BLaER1 treated with 17β-estradiol and CSF1 and Interleukin-3, amounts not matched to agents 10 nM and 100 nM (cell line): ENCODE measurements at regions not wholly inside any gene's neighbourhood (a gene's known extent, or its start where the extent isn't known, plus 50 kb on each side); places are given as distances from the start of the nearest gene placed in this dataset.
A peak's percentile ranks its signal among the peaks of the same experiment; 100 is the strongest.

Source experiments
- H3K27ac ChIP-seq, 11 experiments: shearing (Covaris generic); formaldehyde crosslinking; 2 replicates each; pipeline ENCODE4 v1.8.1; 2022
- H3K27me3 ChIP-seq, 11 experiments: shearing (Covaris generic); formaldehyde crosslinking; 2 replicates each; pipeline ENCODE4 v1.8.1; 2022
- H3K36me3 ChIP-seq, 11 experiments: shearing (Covaris generic); formaldehyde crosslinking; 2 replicates each; pipeline ENCODE4 v1.8.1; 2022
- H3K4me1 ChIP-seq, 10 experiments: shearing (Covaris generic); formaldehyde crosslinking; 2 replicates each; pipeline ENCODE4 v1.8.1; 2022
- H3K4me2 ChIP-seq, 11 experiments: shearing (Covaris generic); formaldehyde crosslinking; 2 replicates each; pipeline ENCODE4 v1.8.1; 2022
- H3K4me3 ChIP-seq, 10 experiments: shearing (Covaris generic); formaldehyde crosslinking; 2 replicates each; pipeline ENCODE4 v1.8.1; 2022
- H3K9ac ChIP-seq, 11 experiments: shearing (Covaris generic); formaldehyde crosslinking; 2 replicates each; pipeline ENCODE4 v1.8.1; 2022
- H3K9me3 ChIP-seq, 11 experiments: shearing (Covaris generic); formaldehyde crosslinking; replicated peaks in 1 of 11; 2 replicates each; pipeline ENCODE4 v1.8.1; 2022
- H4K20me1 ChIP-seq, 11 experiments: shearing (Covaris generic); formaldehyde crosslinking; 2 replicates each; pipeline ENCODE4 v1.8.1; 2022
- Cebpa-rat ChIP-seq, 11 experiments: shearing (Covaris generic); IDR thresholded peaks; 2 replicates each; pipeline ENCODE4 v1.8.1; 2022

DNA sequence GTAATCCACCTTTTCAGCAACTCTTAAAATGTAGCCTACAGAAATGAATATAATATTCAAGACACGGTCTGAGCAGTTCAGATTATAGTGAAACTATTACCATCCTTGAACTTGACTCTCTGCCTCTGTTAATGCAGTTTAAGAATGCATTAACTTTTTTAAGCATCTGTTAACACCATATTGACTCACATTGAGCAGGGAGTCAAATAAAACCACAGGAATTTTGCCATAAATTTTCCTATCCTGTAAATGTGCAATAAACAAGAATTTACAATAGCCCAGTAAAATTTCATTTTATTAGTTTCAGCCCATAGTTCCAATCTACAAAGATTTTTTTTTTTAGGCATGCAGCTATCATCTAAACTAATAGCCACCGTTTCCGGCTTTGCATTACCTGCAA is 239.2 kb upstream of the DEFB112 start:
- H3K9me3 ChIP-seq: no peaks in the 10 kb centered on the region

DNA sequence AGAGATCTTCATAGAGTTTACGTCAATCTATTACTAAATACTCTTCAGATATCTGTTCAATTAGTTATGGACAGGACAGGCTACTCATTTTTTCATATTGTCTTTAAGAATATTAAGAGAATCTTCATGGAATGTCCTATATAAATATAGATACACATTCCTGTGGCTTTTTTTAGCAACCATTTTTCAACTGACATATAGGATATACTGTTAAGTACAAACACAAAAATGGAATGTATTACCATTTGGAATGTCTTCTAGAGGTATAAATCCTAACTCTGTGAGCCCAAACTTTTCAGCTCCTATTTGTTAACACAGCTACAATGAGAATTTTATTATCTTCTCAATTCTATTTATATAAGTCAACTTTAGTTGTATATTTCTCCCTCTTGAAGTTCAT is 239.6 kb upstream of the DEFB112 start:
- Histone ChIP-seq H3K9me3 (no peaks in the 10 kb centered on the region), H3K27me3 (no peaks in the 10 kb centered on the region), H3K4me3 (no peak overlapping the region), H4K20me1 (no peaks in the 10 kb centered on the region), H3K4me1 (no peaks in the 10 kb centered on the region), H3K4me2 (no peak overlapping the region), H3K9ac (no peak overlapping the region), H3K36me3 (no peaks in the 10 kb centered on the region), H3K27ac (no peak overlapping the region)
- no peak for TF ChIP-seq Cebpa-rat (IDR thresholded peaks at IDR 0.05)

More for the DNA sequence above, 239.2 kb upstream of the DEFB112 start:
- no peak overlapping the region for H3K27ac ChIP-seq
- H3K27me3 ChIP-seq: no peaks in the 10 kb centered on the region
- H3K9ac ChIP-seq: no peak overlapping the region
- H4K20me1 ChIP-seq: no peaks in the 10 kb centered on the region
- TF ChIP-seq Cebpa-rat (IDR thresholded peaks at IDR 0.05): no peak
- H3K4me3 ChIP-seq: no peak overlapping the region
- H3K4me2 ChIP-seq: no peak overlapping the region
- no peaks in the 10 kb centered on the region for H3K36me3 ChIP-seq
- no peaks in the 10 kb centered on the region for H3K4me1 ChIP-seq

- no peak for TF ChIP-seq Cebpa-rat (IDR thresholded peaks at IDR 0.05)
Observed at GRCh38 chr6:50301307-50301706, 251.6 kb upstream of the DEFB112 start.

GRCh38 chr6:50305660-50306059 is 255.9 kb upstream of the DEFB112 start:
- Histone ChIP-seq H3K9ac (no peak overlapping the region), H3K27me3 (no peaks in the 10 kb centered on the region), H4K20me1 (no peaks in the 10 kb centered on the region), H3K27ac (no peak overlapping the region), H3K4me1 (no peaks in the 10 kb centered on the region; a peak in 1 of 20 replicates), H3K4me3 (no peak overlapping the region), H3K36me3 (no peaks in the 10 kb centered on the region), H3K4me2 (no peak overlapping the region), H3K9me3 (0 out of 22 replicates have a peak, but pooled peaks cover 0 to 6% (median 0%) of the 10 kb centered on the region in 11 experiments)
- TF ChIP-seq Cebpa-rat (IDR thresholded peaks at IDR 0.05): no peak

More at GRCh38 chr6:50301307-50301706, 251.6 kb upstream of the DEFB112 start:
- Histone ChIP-seq H3K4me2 (no peak overlapping the region), H3K9me3 (0 out of 22 replicates have a peak, but pooled peaks cover 0 to 6% (median 0%) of the 10 kb centered on the region in 11 experiments), H4K20me1 (no peaks in the 10 kb centered on the region), H3K27me3 (no peaks in the 10 kb centered on the region), H3K4me3 (no peak overlapping the region), H3K9ac (no peak overlapping the region), H3K4me1 (no peaks in the 10 kb centered on the region), H3K36me3 (no peaks in the 10 kb centered on the region), H3K27ac (no peak overlapping the region)

DNA sequence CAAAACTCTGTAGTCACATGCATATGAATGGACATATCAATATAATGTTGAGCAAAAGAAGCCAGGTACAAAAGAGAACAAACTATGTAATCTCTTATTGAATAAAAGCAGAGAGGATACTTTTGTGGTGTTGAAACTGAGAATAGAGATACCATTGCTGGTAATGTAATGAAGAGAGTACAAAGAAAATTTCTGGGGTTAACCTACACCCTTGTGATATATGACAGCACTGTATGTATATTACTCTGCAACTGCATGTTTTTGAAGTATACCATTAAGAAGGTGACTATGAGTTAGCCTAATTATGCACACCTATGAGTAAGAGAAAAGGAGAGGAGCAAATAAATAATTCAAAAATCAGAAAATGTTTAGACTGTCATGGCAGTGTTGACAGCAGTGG is 268.8 kb upstream of the DEFB112 start:
- Histone ChIP-seq H3K9ac (no peak overlapping the region), H3K4me1 (peaks cover 0 to 12% (median 0%) of the 10 kb centered on the region in 10 experiments; a peak in 5 of 20 replicates), H3K27me3 (no peaks in the 10 kb centered on the region), H3K9me3 (peaks cover 0 to 11% (median 2%) of the 10 kb centered on the region in 11 experiments; a peak in 16 of 22 replicates), H3K4me2 (peak overlapping the region in 1 of 11 experiments; percentile 3; a peak in 1 of 22 replicates), H3K36me3 (no peaks in the 10 kb centered on the region), H3K27ac (no peak overlapping the region), H4K20me1 (no peaks in the 10 kb centered on the region), H3K4me3 (no peak overlapping the region)
- TF ChIP-seq Cebpa-rat (IDR thresholded peaks at IDR 0.05): no peak

DNA sequence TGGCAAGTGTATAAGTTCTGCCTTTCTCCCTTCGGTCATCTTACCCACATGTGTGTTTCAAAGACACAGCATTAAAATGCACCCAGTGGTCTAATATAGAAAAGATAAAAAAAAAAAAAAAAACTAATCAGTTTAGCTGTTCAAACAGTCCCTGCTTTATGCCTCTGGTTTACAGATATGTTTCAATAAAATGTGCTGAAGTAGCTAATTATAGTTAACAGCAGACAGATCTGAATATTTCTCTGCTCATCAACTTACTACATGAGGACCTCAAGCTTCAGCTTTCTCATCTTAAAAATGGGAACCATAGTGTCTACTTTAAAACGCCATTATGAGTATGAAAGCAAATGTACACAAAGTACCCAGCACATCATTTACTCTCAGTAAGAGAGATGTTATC is 280.6 kb upstream of the DEFB112 start:
- TF ChIP-seq Cebpa-rat (IDR thresholded peaks at IDR 0.05): no peak
- Histone ChIP-seq H3K36me3 (no peaks in the 10 kb centered on the region), H3K4me3 (no peak overlapping the region), H3K27me3 (no peaks in the 10 kb centered on the region), H3K4me1 (no peaks in the 10 kb centered on the region), H3K9ac (no peak overlapping the region), H3K9me3 (peaks cover 11 to 18% (median 13%) of the 10 kb centered on the region in 11 experiments), H4K20me1 (no peaks in the 10 kb centered on the region), H3K27ac (no peak overlapping the region), H3K4me2 (no peak overlapping the region)

DNA sequence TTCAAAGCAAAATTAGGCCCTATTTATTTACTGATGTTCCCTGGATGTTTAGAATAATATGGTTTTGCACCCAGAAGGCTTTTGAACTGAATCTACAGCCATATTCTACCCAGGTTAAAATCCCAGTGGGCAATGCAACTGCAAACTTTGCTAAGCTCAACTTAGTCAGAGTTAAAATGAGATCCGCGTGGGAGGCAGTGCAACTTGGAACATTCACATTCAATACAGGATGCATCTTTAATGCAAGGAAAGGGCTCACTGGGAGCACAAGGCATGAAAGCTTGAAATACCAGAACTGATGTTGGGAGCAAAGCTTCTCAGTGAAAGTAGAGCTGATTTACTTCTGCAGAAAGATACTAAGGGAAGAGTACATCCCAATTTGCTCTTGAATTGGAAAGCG is 281.2 kb upstream of the DEFB112 start:
- no peak overlapping the region for H3K9ac ChIP-seq
- no peak overlapping the region for H3K4me3 ChIP-seq
- no peak for TF ChIP-seq Cebpa-rat (IDR thresholded peaks at IDR 0.05)
- no peaks in the 10 kb centered on the region for H3K27me3 ChIP-seq
- no peaks in the 10 kb centered on the region for H4K20me1 ChIP-seq
- no peaks in the 10 kb centered on the region for H3K36me3 ChIP-seq
- peaks cover 5 to 12% (median 7%) of the 10 kb centered on the region in 11 experiments; a peak in 21 of 22 replicates for H3K9me3 ChIP-seq
- no peak overlapping the region for H3K4me2 ChIP-seq
- H3K4me1 ChIP-seq: no peaks in the 10 kb centered on the region
- no peak overlapping the region for H3K27ac ChIP-seq

GRCh38 chr6:50333696-50334095 is 284.0 kb upstream of the DEFB112 start:
- Histone ChIP-seq H3K4me1 (no peaks in the 10 kb centered on the region), H3K4me2 (no peak overlapping the region)
- TF ChIP-seq Cebpa-rat (IDR thresholded peaks at IDR 0.05): no peak

DNA sequence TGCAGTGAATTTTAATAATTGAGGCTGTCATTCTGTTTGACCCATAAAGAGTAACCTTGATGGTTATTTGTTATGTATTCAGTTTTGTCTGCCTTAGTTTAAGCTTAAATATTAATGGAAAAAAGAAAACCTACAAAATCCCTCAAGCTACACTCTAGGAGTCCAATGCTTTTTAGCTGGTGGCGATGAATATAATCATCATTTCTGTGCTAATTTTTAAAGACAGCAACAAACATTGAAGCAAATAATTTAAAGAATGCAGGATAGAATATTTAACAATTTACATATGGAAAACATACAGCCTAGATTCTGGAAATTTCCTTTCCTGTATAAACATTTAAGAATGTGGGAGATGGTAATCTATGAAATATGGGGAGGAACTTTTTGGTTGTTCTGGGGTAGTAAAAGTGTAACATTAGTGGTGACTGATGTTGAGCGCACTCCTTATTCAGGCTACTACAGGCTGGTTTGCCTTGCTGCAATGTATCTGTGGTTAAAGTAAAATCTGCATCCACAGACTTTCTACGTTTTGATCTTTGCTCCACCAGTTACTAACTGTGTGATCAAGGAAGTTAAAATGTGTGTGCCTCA is 287.9 kb upstream of the DEFB112 start:
- TF ChIP-seq Cebpa-rat (IDR thresholded peaks at IDR 0.05): no peak
- H3K4me2 ChIP-seq: no peak overlapping the region

More at GRCh38 chr6:50333696-50334095, 284.0 kb upstream of the DEFB112 start:
- Histone ChIP-seq H3K36me3 (no peaks in the 10 kb centered on the region), H3K9ac (no peak overlapping the region), H3K27ac (no peak overlapping the region), H3K4me3 (no peak overlapping the region), H4K20me1 (no peaks in the 10 kb centered on the region), H3K27me3 (no peaks in the 10 kb centered on the region), H3K9me3 (no peaks in the 10 kb centered on the region)

GRCh38 chr6:50353603-50354002 is 303.9 kb upstream of the DEFB112 start:
- TF ChIP-seq Cebpa-rat (IDR thresholded peaks at IDR 0.05): no peak
- no peaks in the 10 kb centered on the region for H3K36me3 ChIP-seq
- H3K9me3 ChIP-seq: peaks cover 0 to 7% (median 0%) of the 10 kb centered on the region in 11 experiments; a peak in 4 of 22 replicates
- H3K9ac ChIP-seq: no peak overlapping the region
- H3K4me2 ChIP-seq: no peak overlapping the region
- no peak overlapping the region for H3K4me3 ChIP-seq
- no peaks in the 10 kb centered on the region for H3K27me3 ChIP-seq
- H3K27ac ChIP-seq: no peak overlapping the region
- no peaks in the 10 kb centered on the region for H3K4me1 ChIP-seq
- no peaks in the 10 kb centered on the region for H4K20me1 ChIP-seq

More for the DNA sequence above, 287.9 kb upstream of the DEFB112 start:
- H3K9me3 ChIP-seq: no peaks in the 10 kb centered on the region
- no peaks in the 10 kb centered on the region for H3K36me3 ChIP-seq
- H3K9ac ChIP-seq: no peak overlapping the region
- H3K27me3 ChIP-seq: no peaks in the 10 kb centered on the region
- H3K4me3 ChIP-seq: no peak overlapping the region
- H3K27ac ChIP-seq: no peak overlapping the region
- no peaks in the 10 kb centered on the region for H3K4me1 ChIP-seq
- no peaks in the 10 kb centered on the region for H4K20me1 ChIP-seq
